ENCODE measurements at regions not wholly inside any gene's neighbourhood (a gene's known extent, or its start where the extent isn't known, plus 50 kb on each side); places are given as distances from the start of the nearest gene placed in this dataset.
A peak's percentile ranks its signal among the peaks of the same experiment; 100 is the strongest.
"Not testable (repeated sequence)": the region's sequence is repeated elsewhere in the genome, so short reads cannot be mapped to it uniquely, and the experiment has no call there.

GRCh38 chr15:37427393-37427792 lies 327.0 kb upstream of the MEIS2 start:
- DNase-seq: not testable (repeated sequence)

GRCh38 chr15:37446921-37447320 lies 346.6 kb upstream of the MEIS2 start:
- DNase-seq: no peak

GRCh38 chr15:37452498-37452897 lies 352.1 kb upstream of the MEIS2 start:
- no peak for DNase-seq

- DNase-seq: no peak
These were observed 380.1 kb upstream of the MEIS2 start for GRCh38 chr15:37480482-37480881.

- DNase-seq: no peak
These were observed 380.8 kb upstream of the MEIS2 start for GRCh38 chr15:37481126-37481525.

GRCh38 chr15:37483779-37484178 lies 383.4 kb upstream of the MEIS2 start:
- DNase-seq: no peak

- no peak for DNase-seq
These were observed 384.7 kb upstream of the MEIS2 start for GRCh38 chr15:37485056-37485455.

GRCh38 chr15:37490707-37491106 lies 390.4 kb upstream of the MEIS2 start:
- DNase-seq: no peak

GRCh38 chr15:37516621-37517020 lies 416.3 kb upstream of the MEIS2 start:
- DNase-seq: no peak

- DNase-seq: peak; percentile 31
These were observed 417.0 kb upstream of the MEIS2 start for GRCh38 chr15:37517191-37517895.

- DNase-seq: no peak
These were observed 416.0 kb upstream of the TMCO5A start for GRCh38 chr15:37518436-37518835.

GRCh38 chr15:37520026-37520425 lies 414.4 kb upstream of the TMCO5A start:
- DNase-seq: no peak

- DNase-seq: no peak
These were observed 413.6 kb upstream of the TMCO5A start for GRCh38 chr15:37520882-37521281.

- DNase-seq: no peak
These were observed 409.8 kb upstream of the TMCO5A start for GRCh38 chr15:37524601-37525000.

- DNase-seq: no peak
These were observed 406.0 kb upstream of the TMCO5A start for GRCh38 chr15:37528432-37528831.

- DNase-seq: no peak
These were observed 397.4 kb upstream of the TMCO5A start for GRCh38 chr15:37536967-37537605.

- DNase-seq: no peak
These were observed 396.6 kb upstream of the TMCO5A start for GRCh38 chr15:37537802-37538201.

GRCh38 chr15:37548116-37548515 lies 386.3 kb upstream of the TMCO5A start:
- DNase-seq: no peak

- DNase-seq: no peak
These were observed 383.9 kb upstream of the TMCO5A start for GRCh38 chr15:37550360-37551024.

- no peak for DNase-seq
These were observed 362.0 kb upstream of the TMCO5A start for GRCh38 chr15:37572401-37572800.

GRCh38 chr15:37574985-37575384 lies 359.5 kb upstream of the TMCO5A start:
- DNase-seq: no peak

GRCh38 chr15:37576952-37577351 lies 357.5 kb upstream of the TMCO5A start:
- DNase-seq: no peak

GRCh38 chr15:37581866-37582532 lies 352.4 kb upstream of the TMCO5A start:
- DNase-seq: no peak

GRCh38 chr15:37582852-37583251 lies 351.6 kb upstream of the TMCO5A start:
- no peak for DNase-seq

All from NCI-H1694 (cell line).